Esophagus squamous epithelium (tissue), 4 donors: ENCODE measurements at regions not wholly inside any gene's neighbourhood (a gene's known extent, or its start where the extent isn't known, plus 50 kb on each side); places are given as distances from the start of the nearest gene placed in this dataset.

Experiments used
- POLR2A ChIP-seq, 4 donors: fragments of 450-650 bp; IDR thresholded peaks; one replicate each; pipeline ENCODE4 v1.6.1; 2017; ENCODE audit warnings: antibody characterized with exemption in 4 of 4, mild to moderate bottlenecking in 4 of 4, moderate library complexity in 3 of 4
- TF ChIP-seq, protein P1 (sequence below), 6 experiments: fragments of 450-650 bp in 4 of 6; fragments of 200-600 bp in 2 of 6; sonication (generic) in 2 of 6; IDR thresholded peaks; one replicate each; pipeline ENCODE4 v1.5.1; 2016 to 2019; ENCODE audit warnings: antibody characterized with exemption in 6 of 6, mild to moderate bottlenecking in 4 of 6, moderate library complexity in 4 of 6

DNA sequence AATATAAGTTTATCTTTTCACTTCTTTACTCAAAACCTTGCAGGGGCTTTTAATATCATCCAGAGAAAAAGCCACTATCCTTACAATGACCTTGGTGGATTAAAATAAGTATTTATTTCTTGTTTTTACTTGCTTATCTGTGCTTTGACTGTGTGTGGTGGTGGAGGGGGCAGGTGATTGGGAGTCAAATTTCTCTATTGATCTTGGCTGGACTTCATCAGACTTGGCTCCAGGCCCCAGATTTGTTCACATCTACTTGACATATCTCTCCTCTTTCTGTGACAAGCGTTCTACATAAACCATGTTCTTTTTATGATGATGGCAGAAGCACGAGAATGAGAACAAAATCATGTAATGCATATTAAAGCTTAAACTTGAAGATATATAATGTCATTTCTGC, 670.8 kb downstream of the PCDH17 start:
- TF ChIP-seq, protein P1, sequence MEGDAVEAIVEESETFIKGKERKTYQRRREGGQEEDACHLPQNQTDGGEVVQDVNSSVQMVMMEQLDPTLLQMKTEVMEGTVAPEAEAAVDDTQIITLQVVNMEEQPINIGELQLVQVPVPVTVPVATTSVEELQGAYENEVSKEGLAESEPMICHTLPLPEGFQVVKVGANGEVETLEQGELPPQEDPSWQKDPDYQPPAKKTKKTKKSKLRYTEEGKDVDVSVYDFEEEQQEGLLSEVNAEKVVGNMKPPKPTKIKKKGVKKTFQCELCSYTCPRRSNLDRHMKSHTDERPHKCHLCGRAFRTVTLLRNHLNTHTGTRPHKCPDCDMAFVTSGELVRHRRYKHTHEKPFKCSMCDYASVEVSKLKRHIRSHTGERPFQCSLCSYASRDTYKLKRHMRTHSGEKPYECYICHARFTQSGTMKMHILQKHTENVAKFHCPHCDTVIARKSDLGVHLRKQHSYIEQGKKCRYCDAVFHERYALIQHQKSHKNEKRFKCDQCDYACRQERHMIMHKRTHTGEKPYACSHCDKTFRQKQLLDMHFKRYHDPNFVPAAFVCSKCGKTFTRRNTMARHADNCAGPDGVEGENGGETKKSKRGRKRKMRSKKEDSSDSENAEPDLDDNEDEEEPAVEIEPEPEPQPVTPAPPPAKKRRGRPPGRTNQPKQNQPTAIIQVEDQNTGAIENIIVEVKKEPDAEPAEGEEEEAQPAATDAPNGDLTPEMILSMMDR (IDR thresholded peaks at IDR 0.05): no peak
- TF ChIP-seq POLR2A (IDR thresholded peaks at IDR 0.05): no peak
